GM21367 (cell line): ENCODE measurements at regions not wholly inside any gene's neighbourhood (a gene's known extent, or its start where the extent isn't known, plus 50 kb on each side); places are given as distances from the start of the nearest gene placed in this dataset.

Experiments used
- ATAC-seq: cut with Tn5 transposase; IDR thresholded peaks from one replicate; pipeline ENCODE4 v1.9.1; 2021; ENCODE audit not compliant: unreplicated experiment

DNA sequence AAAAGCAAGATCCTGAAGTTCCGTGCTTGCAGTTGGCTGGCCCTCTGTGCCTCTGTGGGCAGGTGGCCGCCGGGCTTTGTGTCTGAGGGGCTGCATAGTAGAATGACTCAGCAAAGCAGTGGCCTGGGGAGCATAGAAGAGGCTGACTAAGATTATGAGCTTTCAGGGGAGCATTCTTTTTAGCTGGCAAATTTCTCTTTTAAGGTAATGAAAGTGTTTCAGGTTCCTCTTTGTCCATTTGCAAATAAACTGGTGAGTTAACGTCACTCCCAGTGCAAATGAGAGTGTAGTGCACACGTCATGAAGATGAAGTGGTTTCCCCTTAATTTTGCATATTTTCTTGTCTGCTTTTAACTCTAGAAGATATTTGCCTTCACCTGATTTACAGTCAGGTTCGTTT is 98.6 kb downstream of the BCL2L11 start:
- peak; percentile 79 for ATAC-seq

DNA sequence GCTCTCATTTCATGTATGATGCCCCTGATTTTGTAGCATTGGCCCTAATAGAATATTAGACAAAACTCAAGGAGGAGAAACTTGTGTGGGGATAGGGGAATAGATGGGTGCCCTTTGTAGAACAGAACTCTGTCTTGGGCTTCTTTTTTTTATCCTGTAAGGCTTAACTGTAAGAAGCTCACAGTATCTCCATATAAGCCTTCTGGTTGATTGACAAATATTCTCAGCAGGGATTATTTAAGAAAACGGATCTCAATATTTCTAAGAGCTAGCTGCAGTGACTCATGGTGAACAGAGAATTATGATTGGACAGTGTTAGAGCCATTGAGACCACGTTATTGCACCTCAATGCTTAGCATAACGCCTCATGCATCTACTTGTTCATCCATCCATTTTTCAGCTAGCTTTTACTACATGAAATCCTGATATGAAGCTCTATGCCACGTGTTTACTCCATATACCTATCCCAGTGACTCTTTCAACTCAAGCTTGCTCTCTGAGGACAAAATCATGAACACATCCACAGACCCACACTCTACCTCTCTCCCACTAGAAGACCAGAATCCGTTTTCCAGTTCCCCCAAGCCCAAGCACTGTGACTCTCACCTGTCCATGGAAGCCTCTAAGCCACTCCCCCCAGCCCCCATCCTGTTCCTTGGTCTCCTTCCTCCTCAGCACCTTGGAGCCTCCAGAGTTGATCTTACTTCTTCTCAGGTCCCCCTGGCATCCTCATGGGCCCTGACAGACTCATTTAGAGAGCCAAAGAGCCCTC is 99.2 kb downstream of the BCL2L11 start:
- no peak for ATAC-seq

DNA sequence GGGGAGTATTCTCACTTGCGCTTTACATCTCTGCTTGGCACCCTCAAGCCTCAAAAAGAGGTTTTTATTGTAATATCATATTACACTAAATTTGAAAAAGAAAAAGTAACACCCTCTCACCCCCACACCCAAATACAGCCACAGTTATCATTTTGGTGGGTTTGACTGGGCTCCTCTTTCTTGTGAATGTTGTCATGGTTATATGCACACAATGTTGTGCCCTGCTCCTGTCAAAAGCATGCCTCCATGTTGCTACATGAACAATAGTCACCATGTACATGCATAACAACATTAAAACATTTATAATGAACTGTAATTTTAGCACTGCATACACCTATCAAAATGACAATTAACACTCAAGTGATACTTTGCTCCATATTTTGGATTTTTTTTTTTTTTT is 100.2 kb downstream of the BCL2L11 start:
- no peak for ATAC-seq

DNA sequence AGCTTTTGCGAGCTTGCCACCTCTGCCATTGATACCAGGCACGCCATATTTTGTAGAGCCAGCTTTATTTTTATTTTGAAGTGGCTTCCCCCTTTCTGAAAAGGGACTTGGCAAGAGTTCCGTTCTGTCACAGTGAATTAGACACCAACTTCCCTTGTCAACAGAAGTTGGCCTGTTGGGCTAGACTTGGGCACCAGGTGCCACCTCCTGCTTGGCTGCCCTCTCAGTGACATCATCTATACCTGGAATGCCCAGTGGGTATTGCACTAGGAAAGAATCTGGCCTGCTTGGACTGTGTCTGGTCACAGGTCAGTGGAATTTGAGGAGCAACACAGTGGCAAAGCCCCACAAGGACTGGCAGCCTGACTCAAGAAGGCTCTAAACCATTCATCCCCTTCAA is 101.0 kb downstream of the BCL2L11 start:
- ATAC-seq = no peak

DNA sequence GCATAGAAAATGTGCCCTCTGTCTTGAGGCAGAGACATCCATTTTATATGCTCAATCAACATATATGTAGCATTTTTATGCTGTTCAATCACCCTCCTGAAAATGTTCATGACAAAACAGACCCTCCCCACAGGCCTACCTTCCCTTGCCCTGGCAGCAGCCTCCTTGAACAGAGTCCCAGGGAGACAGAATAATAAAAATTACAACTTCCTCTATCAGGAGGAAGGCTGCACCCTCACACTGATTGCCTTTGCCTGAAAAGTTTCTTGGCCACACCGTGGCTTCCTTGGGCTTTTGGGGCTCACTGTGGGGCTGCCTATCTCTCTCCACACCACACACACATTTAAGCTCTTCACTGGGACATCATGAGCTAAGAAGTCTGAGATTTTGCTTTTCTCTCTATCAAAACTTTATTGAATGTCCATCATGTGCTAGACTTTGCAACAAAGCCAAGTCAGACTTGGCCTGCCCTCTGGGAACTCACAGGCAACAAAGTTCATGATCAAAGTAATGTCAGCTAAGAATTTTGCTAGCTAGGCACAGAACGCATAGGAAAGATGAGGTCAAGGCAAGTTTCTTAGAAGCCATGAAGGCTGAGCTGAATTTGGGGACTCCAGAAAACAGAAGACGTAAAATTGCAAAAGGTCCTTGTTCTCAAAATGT is 101.6 kb downstream of the BCL2L11 start:
- no peak for ATAC-seq

DNA sequence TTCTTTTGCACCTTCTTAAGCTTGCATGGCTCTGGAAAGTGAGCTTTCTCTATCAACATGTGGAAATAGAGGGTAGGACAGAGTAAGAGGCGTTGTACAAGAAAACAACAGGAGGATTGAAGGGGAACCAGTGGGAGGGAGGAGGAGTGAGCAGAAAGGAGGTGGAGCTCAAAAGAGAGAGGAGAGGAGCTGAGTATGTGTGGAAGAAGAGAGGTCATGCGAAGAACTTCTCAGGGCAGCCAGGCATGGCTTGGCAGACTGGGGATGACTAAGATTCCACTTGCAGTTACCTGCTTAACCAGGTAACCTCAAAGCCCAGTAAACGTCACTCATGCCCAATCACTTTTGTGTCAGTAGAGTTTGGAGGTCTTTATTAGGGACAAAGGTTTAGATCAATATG is 105.1 kb downstream of the BCL2L11 start:
- ATAC-seq = no peak

DNA sequence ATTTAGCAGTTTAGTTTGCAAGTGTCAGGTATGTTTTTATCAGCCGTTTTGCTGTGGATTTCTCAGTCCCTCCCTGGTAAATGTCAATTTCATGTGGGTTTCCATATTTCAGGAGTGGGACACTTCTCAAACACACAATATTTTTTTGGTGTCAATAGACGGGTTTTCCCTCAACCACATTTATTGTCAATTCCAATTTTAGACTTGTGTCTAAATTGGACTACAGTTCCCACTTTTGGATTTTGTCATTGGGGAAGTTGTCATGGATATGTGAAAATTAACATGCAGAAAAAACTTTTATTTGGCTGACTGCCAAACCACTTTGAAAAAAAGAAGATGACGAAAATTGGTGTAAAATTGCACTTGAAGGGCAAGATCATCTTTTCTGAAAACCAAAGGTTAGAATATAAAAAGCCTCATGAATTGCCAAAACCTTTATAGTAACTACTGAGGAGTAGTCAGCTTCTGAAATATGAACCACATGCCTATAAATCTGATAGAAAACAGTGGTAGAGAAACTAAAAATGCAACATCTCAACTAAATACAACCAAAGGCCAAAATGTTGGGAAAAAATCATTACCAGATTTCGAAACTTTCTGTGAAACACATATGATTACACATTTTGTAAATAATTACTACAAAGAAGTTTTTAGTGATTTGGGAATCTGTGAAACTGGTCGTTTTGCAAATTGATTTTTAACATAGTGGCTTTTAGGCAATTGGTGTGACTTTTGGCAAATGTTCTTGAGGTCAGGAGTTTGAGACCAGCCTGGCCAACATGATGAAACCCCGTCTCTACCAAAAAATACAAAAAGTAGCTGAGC is 106.4 kb downstream of the BCL2L11 start:
- no peak for ATAC-seq

DNA sequence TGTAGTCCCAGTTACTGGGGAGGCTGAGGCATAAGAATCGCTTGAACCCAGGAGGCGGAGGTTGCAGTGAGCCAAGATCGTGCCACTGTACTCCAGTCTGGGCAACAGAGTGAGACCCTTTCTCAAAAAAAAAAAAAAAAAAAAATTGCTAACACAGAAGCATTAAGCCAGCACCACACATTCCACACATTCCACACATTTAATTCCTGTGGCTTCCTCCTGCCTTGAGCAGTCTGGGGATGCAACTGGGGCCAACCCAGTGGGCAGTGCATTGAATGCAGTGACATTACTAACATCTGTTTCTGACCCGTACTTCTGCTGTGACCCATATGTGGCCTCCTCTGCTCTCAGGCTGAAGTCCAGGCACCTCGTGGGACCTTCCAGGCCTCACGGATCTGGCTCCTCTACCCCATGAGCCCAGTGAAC is 107.0 kb downstream of the BCL2L11 start:
- no peak for ATAC-seq

DNA sequence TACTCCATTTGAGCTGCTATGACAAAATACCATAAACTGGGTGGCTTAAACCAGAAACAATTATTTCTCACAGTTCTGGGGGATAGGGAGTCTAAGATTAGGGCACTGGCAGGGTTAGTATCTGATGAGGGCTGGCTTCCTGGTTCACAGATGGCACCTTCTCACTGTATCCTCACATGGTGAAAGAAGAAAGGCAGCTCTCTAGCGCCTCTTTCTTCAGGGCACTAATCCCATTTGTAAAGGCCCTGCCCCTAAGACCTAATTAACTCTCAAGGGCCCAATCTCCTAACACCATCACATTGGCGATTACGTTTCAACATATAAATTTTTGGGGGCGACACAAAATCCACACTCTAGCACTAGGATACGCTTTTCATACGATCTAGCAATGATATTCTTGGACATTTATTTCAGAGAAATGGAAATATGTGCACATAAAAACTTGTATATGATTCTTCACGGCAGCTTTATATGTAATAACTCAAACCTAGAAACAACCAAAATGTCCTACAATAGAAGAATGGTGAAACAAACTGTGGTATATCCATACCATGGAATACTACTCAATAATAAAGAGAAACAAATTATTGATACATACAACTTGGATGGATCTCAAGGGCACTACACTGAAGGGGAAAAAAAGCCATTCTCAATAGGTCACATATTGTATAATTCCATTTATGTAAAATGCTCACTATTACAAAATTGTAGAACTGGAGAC is 111.0 kb downstream of the BCL2L11 start:
- ATAC-seq = no peak

DNA sequence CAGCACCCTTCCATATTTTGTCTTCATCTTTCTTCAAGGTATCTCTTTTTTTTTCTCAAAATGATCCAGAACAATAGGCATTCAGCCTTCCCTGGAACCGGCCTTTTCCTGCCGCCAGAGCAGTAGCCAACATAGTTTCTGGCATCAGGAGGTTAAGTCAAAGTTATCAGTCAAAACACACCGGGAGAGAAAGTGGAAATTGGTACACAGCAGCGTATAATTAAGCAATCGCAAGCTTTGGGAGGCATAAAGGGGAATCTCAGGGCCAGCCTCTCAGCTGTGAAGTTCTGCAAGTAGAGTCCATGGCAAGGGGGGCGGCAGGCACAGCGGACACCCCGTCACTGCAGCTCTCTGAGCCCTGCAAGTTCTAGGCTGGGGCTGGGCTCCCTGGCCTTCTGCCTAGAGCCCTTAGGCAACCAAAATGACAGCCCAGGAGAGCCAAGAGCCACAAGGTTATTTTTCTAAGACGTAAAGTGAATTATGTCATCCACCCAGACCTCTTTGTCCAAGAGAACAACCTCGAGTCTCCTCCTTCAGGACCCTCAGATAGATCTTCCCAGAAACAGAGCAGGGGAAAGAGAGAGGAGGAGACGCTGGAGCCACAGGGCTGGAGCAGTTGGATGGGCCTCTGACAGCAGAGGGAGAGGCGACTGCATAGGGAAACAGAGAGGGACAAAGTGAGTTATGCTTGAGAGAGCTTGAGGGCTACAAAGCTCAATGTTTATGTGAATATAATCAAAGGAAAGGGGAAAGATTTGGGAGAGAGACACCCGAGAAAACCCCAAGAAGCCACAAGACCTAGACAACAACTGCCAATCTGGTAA is 114.7 kb downstream of the BCL2L11 start:
- ATAC-seq = no peak

DNA sequence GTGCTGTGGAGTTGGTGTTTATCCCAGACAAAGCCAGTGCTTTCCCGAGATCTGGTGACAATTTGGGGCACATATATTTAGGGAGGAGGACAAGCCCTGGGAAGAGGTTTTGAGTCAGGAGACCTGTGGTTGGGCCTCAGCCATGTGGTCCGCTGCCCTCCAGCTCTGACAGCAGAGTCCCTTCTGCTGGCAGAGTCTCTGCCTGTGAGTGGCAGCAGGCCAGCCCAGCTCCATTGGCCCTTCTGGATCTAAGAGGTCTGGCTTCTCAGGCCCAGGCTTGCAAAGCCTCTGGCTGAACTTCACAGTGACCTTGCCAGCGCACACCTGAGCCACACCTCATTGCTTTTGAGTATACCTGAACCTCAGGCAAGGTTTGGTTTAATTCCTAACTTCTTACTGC is 115.3 kb downstream of the BCL2L11 start:
- no peak for ATAC-seq

DNA sequence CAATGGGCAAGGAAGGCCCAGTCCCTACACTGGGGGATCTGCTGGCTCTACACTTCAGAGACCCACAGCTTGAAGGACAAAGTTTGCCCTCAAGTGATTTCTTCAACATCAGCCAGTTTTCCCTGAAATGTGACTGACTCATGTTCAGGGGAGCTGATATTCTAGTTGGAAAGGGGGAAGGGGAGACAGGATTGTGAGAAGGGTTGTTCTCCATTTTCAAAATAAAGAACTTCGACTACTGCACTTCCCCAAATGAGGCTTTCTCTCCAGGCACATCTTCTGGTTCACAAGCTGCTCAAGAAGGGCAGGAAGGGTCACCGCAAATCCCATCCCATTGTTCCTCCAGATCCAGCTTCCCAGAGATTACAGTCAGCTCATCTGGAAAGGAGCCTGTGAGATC is 117.6 kb downstream of the BCL2L11 start:
- ATAC-seq = no peak

DNA sequence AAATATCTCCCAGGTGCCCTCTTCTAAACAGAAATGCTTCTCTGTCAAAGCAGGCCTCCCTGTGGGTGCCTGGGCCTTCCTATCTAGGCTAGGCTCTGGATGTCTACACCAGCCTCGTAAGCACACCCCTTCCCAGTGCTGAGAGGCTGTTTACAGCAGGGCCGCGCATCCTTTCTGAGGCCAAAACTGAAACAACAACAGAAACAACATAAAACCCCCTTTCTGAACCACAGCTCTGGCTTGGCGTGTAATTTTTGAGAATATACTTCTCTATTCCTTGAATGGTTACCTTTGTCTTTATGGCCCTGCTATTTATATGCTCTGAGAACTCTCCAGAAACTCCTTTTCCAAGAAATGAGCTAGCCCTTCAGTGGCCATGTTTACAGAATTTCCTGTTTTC is 118.4 kb downstream of the BCL2L11 start:
- peak; percentile 97 for ATAC-seq

DNA sequence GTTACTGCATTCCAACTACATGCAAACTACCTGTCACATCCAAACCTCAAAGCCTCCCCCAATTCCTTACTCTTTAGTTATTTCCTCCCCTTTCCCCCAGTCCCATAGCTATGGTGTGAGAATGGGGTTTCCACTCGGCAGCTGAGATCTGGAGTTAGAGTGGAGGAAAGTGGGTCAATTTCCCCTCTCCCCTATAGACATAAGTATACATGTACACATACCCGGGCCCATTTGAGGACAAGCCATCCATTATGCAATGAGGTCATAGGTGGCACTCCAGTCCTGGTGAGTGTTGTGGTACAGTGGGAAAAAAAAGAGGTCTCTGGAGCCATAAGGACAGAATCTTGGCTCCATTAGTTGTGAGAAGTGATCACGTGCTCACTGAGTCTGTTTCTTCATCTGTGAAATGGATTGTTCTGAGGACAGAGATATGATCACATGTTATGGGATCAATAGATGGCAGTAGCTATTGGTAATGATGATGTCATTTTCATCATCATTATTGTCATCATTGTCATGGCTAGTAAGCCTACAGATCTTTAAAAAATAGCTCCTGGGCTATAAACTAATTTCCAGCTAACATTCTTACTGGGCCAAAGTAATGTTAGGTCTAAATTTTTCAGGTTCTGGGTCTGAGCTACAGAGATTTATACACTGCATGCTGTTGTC is 119.0 kb downstream of the BCL2L11 start:
- no peak for ATAC-seq

DNA sequence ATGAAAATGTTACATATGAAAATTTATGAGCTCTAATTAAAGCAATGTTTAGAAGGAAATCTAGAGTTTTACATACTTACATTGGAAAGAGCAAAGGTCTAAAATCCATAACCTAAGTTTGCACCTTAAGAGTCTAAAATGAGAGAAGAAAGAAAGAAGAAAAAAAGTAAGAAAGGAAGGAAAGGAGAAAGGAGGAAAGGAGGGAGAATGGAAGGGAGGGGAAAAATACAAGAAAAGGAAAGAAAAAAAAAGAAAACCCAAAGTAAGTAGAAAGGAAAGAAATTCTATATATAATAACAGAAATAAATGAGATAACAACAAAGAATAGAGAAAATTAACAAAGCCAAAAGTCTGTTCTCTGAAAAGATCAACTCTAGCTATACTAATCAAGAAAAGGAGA is 122.6 kb downstream of the BCL2L11 start:
- no peak for ATAC-seq

DNA sequence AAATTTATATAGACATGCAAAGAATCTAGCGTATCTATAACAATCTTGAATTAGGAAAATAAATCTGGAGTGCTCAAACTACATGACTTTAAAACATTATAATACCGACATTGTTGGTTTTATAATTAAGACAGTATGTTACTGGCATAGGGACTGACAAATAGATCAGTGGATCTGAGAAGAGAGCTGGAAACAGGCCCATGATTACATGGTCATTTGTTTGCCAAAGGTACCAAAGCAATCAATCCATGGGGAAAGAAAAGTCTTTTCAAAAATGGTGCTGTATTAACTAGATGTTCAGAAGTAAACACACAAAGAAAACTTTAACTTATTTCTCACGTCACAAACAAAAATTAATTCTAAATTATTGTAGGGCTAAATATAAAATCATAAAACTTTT is 124.2 kb downstream of the BCL2L11 start:
- no peak for ATAC-seq

DNA sequence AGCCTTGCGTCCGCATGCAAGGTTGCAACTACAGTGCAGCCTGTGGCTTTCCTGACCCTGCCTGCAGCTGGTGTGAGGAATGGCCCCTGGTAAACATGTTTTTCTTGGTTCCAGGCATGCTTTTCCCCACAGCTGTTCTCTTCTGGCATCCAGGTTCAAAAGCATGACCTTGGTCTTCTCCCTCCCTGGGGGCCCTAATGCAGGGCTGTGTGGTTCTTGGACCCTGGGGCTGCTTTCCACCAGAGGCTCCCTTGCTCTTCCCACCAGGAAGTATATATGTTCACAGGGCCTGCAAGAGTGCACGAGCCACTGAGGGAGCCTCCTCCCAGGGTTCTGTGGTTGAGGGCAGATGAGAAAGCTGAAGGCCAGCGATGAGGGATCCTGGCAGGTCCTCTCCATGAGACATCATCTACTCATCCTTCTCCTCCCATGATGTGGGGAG is 125.9 kb downstream of the BCL2L11 start:
- ATAC-seq = no peak

DNA sequence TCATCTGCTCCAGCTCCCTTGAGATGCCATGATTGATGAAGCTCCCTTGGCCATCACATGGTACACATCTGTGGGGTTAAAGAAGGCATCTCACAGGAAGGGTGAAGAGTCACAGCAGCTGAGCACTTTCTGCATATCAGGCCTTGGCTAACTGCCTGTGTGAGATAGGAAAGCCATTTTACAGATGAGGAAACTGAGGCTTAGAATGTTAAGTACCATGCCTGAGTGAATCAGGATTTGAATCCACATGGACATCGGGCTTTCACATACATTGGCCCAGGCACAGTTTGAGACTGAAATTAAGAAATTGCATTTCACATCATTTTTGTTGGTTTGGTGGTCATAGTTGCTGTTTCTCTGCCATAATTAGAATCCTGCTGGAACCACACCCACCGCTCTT is 126.8 kb downstream of the BCL2L11 start:
- ATAC-seq = no peak

DNA sequence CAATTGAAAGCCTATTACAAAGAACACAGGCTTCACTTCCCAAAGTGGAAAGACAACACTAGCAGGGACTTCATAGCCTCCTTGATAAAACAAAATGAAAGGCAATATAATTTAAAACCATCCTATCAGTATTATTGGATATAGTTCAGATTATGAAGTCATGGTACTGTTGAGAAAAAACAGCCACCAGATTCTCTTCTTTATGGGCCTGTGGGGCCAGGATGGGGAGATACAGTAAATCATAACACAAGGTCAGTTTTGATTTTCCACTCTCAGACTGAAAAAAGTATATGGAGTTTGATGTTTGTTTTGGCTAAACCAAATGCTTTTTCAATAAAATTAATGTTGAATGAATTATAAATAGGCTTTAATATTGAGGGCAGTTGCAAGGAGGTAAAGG is 129.1 kb downstream of the BCL2L11 start:
- ATAC-seq = no peak
